ENCODE measurements at regions not wholly inside any gene's neighbourhood (a gene's known extent, or its start where the extent isn't known, plus 50 kb on each side); places are given as distances from the start of the nearest gene placed in this dataset.

GRCh38 chr7:49714182-49714581 is 59.3 kb upstream of the VWC2 start:
- TF ChIP-seq, protein P1, sequence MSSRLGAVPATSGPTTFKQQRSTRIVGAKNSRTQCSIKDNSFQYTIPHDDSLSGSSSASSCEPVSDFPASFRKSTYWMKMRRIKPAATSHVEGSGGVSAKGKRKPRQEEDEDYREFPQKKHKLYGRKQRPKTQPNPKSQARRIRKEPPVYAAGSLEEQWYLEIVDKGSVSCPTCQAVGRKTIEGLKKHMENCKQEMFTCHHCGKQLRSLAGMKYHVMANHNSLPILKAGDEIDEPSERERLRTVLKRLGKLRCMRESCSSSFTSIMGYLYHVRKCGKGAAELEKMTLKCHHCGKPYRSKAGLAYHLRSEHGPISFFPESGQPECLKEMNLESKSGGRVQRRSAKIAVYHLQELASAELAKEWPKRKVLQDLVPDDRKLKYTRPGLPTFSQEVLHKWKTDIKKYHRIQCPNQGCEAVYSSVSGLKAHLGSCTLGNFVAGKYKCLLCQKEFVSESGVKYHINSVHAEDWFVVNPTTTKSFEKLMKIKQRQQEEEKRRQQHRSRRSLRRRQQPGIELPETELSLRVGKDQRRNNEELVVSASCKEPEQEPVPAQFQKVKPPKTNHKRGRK (CRISPR knock-in tag; IDR thresholded peaks at IDR 0.05; ENCODE audit: borderline replicate concordance) = no peak
- no peak for TF ChIP-seq SMAD3 (CRISPR knock-in tag; IDR thresholded peaks at IDR 0.05; ENCODE audit: borderline replicate concordance)
- no peak for TF ChIP-seq CTCF (IDR thresholded peaks at IDR 0.05)
- no peak for TF ChIP-seq FOXJ3 (CRISPR knock-in tag; IDR thresholded peaks at IDR 0.05; ENCODE audit: borderline replicate concordance)
- no peak for TF ChIP-seq SMAD4 (CRISPR knock-in tag; IDR thresholded peaks at IDR 0.05)
- TF ChIP-seq FOXP1 (CRISPR knock-in tag; IDR thresholded peaks at IDR 0.05; ENCODE audit: borderline replicate concordance) = no peak
- TF ChIP-seq NFE2L1 (CRISPR knock-in tag; IDR thresholded peaks at IDR 0.05) = no peak
